ENCODE measurements at regions not wholly inside any gene's neighbourhood (a gene's known extent, or its start where the extent isn't known, plus 50 kb on each side); places are given as distances from the start of the nearest gene placed in this dataset.

DNA sequence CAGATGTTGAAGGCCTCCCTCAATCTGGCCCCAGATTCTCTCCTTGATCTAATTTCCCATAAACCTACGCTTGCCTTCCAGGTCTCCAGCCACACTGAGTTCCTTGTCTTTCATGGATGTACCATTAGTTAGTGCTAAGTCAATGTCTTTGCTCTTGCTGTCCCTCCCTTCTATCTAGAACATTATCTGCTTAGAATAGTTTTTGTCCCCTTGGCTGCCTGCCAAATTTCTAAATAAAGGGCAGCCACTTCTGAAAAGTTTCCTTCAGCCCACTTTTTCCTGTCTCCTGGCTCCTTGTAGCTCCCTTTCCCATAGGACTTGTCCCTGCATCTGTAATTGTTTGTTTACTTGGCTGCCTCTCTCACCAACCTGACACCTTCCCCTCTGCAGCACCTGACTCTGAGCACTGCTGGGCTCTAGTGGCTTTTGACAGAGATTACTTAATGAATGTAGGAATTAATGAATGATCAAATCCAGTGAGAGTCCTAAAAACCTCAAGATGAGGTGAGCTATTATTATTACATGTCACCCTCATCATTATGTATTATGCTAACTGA is 58.3 kb downstream of the CXCL12 start:
- no peak for DNase-seq (ENCODE audit: low read depth)

DNA sequence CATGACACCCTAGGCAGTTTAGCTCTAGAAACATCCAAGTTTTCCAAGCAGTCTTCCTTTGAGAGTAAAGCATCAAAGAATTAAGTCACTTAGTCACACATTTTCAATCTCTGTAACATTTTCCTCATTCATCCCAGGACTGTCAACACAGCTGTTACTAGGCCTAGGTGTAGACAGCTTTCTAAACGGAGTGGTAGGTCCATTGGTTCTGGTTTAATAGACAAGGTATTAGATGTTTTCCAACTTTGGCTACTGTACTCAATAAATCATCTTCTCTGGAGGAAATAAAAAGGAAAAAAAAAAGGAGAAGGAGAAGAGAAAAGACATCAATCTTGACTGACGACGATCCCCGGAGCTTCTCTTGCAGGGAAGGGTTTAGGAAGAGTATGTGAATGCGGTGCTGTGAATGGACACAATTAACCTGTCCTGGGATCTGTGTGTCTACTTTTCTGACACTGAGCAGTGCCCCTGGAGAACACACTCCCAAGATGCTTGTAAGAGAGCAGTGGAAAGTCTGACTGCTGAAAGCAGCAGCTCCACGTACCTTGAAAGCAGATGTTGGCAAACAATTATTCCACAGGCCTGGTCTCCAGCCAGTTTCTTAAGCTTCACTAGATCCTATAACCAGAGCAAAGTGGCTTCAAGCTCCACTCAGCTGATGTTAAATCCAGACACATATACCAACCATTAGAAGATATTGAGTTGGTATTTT is 59.1 kb downstream of the CXCL12 start:
- no peak for DNase-seq (ENCODE audit: low read depth)

DNA sequence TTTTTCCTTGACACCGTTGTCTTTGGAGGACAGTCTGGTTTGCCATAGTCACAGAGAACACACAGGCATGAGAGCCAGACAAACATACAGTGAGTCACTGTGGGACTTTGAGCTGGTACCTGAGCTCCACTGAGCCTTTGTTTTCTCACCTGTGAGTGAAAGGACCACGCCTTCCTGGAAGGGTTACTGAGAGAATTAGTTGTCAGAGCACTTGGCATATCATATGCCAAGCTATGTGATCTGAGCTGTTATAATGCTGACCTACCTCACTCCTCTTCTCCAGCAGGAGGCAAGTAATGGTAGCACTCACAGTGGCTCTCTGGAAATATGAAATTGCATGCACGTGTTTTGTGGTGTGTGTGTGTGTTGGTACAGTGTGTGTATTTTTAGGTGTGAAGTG is 59.7 kb downstream of the CXCL12 start:
- DNase-seq (ENCODE audit: low read depth) = no peak

DNA sequence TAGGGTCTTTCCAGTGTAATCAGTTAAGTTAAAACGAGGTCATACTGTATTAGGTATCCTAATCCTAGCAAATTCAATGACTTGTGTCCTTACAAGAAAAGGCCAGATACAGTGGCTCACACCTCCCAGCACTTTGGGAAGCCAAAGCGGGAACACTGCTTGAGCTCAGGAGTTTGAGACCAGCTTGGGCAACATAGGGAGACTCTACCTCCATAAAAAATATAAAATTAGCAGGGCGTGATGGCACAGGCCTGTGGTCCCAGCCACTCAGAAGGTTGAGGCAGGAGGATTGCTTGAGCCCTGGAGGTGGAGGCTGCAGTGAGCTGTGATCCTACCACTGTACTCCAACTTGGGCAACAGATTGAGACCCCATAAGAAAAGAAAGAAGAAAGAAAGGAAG is 61.1 kb downstream of the CXCL12 start:
- no peak for DNase-seq (ENCODE audit: low read depth)

DNA sequence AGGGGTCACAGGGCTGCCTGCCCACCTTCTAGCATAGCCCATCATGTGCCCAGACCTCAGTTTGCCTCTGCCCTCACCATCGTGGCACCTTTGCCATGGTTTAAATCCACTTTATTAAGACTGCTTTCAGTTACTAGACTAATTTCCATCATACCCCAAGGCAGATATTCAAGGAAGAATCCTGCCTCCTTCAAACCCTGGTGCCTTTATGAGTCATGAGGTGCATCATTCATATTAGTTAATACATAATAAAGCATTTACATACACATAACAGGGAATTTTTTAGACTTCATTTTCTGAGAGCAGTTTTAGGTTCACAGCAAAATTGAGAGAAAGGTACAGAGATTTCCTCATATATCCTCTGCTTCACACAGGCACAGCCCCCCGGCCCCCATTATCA is 62.8 kb downstream of the CXCL12 start:
- DNase-seq (ENCODE audit: low read depth) = no peak

DNA sequence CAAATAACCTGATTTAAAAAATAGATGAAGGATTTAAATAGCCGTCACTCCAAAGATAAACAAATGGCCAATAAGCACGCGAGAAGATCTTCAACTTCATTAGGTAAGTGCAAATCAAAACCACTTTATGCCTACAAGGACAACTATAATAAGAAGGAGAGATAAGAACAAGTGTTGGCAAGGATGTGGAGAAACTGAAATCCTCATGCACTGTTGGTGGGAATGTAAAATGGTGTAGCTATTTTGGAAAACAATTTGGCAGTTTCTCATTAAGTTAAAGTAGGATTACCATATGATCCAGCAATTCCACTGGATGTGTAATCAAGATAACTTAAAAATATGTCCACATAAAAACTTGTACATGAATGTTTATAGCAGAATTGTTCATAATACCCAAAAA is 64.1 kb downstream of the CXCL12 start:
- DNase-seq (ENCODE audit: low read depth) = no peak

- DNase-seq (ENCODE audit: low read depth) = no peak
Observed at GRCh38 chr10:44317856-44318255, 67.0 kb downstream of the CXCL12 start.

DNA sequence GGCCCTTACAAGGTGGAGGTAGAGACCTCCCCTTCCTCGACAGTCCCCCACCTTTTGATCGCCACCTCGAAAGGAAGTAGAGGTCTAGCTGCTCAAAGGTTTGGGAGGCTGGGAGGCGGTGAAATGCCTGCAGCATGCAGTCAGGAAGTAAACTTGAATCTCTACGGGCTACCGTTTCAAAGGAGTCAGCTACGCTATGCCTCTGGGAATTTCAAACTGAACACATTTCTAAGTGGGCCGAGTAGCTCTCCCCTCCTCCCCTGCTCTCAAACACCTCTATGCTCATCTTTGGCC is 68.0 kb downstream of the CXCL12 start:
- no peak for DNase-seq (ENCODE audit: low read depth)

DNA sequence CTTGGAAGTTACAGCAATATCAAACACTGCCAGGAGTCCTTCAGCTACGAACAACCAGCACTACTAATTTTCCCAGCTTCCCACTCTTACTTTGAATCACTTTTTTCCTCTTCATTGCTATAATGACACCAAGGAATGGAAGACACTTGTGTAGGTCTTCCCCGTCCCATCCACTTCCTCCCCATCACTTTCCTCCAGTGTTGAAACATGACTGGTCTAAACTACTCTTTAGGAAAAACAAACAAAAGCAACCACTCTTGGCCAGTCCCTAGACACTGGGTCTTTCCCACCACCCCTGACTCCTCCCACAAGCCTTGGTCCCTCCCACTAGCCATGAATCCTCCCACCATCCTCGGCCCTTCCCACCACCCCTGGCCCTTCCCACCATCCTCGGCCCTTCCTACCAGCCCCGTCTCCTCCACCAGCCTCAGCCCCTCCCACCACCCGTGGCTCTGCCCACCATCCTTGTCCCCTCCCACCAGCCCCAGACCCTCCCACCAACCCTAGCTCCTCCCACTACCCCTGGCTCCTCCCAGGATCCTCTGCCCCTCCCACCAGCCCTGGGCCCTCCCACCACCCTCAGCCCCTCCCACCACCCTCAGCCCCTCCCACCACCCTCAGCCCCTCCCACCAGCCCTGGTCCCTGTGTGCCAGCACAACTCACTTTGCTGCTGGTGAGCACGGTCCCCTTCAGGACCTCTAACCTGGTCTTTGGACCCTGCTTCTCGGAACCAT is 68.5 kb downstream of the CXCL12 start:
- no peak for DNase-seq (ENCODE audit: low read depth)

- DNase-seq (ENCODE audit: low read depth) = no peak
Observed at GRCh38 chr10:44314802-44315460, 70.0 kb downstream of the CXCL12 start.

DNA sequence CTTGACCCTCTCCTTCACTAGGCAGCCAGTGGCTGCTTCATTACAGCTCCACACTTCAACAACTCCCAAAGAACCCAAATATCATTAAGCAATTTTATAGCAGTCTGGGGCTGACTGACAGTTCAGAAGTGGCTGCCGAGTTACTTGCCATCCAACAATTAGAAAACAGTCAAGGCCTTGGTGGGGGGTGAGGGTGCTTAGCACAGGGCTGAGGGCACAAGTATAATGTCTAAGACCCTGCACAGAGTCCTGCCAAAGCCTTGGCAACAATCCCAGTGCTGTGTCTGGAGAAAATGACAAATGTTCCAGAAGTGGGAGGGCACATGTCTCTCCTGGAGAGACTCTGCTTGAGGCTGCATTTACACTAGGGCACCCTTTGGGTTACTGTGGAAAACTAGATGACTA is 71.1 kb downstream of the CXCL12 start:
- DNase-seq (ENCODE audit: low read depth) = no peak

- DNase-seq (ENCODE audit: low read depth) = no peak
Observed at GRCh38 chr10:44312401-44312800, 72.5 kb downstream of the CXCL12 start.

- DNase-seq (ENCODE audit: low read depth) = no peak
Observed at GRCh38 chr10:44311563-44312051, 73.3 kb downstream of the CXCL12 start.

DNA sequence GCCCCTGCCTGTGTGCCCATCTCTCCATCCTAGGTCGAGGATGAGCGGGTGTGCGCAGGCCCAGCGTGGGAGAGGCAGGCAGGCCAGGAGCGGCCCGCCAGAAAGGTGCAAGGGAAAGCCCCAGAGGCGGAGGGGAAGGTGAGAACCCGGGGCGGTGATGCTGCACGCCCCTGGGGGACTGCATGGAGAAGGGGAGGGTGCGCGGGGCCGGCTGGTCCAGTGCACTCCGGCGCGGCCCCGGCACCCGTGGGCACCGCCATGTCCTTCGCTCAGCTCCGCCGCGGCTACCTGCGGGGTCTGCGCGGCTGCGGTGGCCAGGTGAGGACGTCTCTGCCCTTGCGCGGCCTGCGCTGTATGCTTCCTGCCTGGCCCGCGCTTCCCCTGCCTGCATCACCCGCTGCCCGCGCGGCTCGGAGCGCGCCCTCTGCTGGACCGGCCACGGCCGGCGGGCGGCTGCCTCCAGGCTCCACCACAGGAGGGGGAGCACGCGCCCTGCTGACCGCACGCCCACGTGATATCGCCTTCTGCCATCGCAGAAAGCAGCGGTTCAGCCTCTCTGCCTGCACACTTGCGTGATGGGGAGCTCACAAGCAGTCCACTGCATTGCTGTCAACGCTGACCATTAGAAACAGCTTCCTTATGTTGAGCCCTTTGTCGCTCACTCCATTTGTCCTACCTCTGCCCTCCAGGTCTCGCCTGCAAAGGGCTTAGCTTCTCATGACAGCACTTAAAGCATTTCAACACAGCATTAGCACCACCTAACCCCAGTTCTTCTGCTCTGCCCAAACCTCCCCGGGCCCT is 73.9 kb downstream of the CXCL12 start:
- peak; percentile 77 for DNase-seq (ENCODE audit: low read depth)

GRCh38 chr10:44309939-44310761 is 74.7 kb downstream of the CXCL12 start:
- DNase-seq (ENCODE audit: low read depth) = no peak

DNA sequence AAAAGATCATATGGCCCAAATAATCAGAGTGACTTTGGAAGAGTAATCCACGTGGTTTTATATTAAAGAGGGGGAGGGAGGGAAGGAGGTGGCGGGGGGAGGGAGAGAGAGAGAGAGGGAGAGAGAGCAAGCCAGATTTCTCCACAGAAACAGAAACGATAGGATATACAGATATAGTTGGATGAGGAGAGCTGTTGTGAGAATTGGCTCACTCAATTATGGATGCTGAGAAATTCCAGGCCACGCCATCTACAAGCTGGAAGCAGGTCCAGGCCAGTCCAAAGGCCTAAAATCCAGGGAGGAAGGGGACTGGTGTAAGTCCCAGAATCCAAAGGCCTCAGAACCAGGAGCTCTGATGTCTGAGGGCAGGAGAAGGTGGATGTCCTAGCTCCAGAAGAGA is 75.5 kb downstream of the CXCL12 start:
- no peak for DNase-seq (ENCODE audit: low read depth)

DNA sequence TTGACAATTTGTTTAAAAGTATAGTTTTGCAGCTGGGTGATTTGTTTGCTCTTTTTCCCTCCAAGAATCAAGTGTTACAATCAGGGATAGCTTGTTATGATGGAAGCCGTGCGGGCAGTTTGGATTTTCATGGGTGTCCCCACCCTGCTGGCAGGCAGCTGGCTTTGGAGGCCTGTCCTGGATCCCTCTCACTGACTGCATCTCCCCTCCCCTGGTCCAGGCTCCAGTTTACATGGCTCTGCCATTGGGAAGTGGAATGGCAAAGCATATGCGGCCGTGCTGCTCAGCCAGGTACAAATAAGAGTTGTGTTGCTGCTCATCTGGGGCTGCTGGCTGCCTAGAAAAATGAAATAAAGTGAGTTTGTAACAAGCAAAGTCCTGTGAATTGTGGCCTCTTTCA is 76.0 kb downstream of the CXCL12 start:
- DNase-seq (ENCODE audit: low read depth) = no peak

- no peak for DNase-seq (ENCODE audit: low read depth)
Observed at GRCh38 chr10:44307691-44308090, 77.2 kb downstream of the CXCL12 start.

DNA sequence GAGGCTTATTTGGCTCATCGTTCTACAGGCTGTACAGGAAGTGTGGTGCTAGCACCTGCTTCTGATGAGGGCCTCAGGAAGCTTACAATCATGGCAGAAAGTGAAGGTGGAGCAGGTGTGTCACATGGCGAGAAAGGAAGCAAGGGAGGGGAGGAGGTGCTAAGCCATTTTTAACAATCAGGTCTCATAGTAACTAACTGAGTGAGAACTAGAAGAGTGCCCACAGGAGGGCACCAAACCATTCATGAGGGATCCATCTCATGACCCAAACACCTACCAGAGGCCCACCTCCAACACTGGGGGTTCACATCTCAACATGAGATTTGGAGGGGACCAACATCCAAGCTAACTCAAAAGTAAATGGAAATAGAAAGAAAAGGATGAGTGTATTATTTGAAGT is 78.1 kb downstream of the CXCL12 start:
- DNase-seq (ENCODE audit: low read depth) = peak; percentile 18

- DNase-seq (ENCODE audit: low read depth) = peak; percentile 96
Observed at GRCh38 chr10:44306147-44306710, 78.7 kb downstream of the CXCL12 start.

- DNase-seq (ENCODE audit: low read depth) = no peak
Observed at GRCh38 chr10:44301781-44302355, 83.0 kb downstream of the CXCL12 start.

Data from fibroblast of gingiva (primary cell).